BJ (cell line): ENCODE measurements at regions not wholly inside any gene's neighbourhood (a gene's known extent, or its start where the extent isn't known, plus 50 kb on each side); places are given as distances from the start of the nearest gene placed in this dataset.

Experiments
- CTCF ChIA-PET: fragments of 350-600 bp; formaldehyde crosslinking; extraction: SDS; loops from one replicate; lab custom pipeline; 2021; ENCODE audit warnings: antibody characterized with exemption, inconsistent platforms; lab: Yijun Ruan, JAX
- POLR2A ChIA-PET: fragments of 300-600 bp; sonication (Branson Sonifier 250); formaldehyde crosslinking; extraction: SDS; loops from one replicate; lab custom pipeline; 2021; ENCODE audit warnings: antibody characterized with exemption; lab: Charles Lee
- DNase-seq: peaks from one replicate; pipeline ENCODE4 v3.0.0-alpha.2; 2011; ENCODE audit warnings: low read depth
- H3K27me3 ChIP-seq: 2 replicates; pipeline ENCODE4 v1.6.0; 2011; ENCODE audit warnings: low read length; ENCODE audit not compliant: control insufficient read depth, insufficient read depth
- H3K36me3 ChIP-seq: 2 replicates; pipeline ENCODE4 v1.5.1; 2011; ENCODE audit warnings: low read length; ENCODE audit not compliant: control insufficient read depth, insufficient read depth
- H3K4me3 ChIP-seq: 2 replicates; pipeline ENCODE4 v1.5.1; 2011; ENCODE audit warnings: low read depth, mild to moderate bottlenecking, control low read depth, low read length
- CTCF ChIP-seq: IDR thresholded peaks from 2 replicates; pipeline ENCODE4 v1.5.1; 2011; ENCODE audit warnings: low read depth, mild to moderate bottlenecking, control low read depth, inconsistent platforms, low read length, moderate library complexity; ENCODE audit not compliant: insufficient read depth

- H3K27me3 ChIP-seq: no peaks in the 10 kb centered on the region; the same call in 1 of the 2 replicates
- DNase-seq: no peak
- ChIA-PET CTCF (interaction anchor here (1.0 kb wide), 1 partner anchor 8 kb away, joined by 3 read pairs; no protein-coding TSS in a partner anchor), POLR2A (no interaction called here)
- no peak for TF ChIP-seq CTCF
- no peak overlapping the region for H3K4me3 ChIP-seq
- H3K36me3 ChIP-seq: no peaks in the 10 kb centered on the region
These were observed 122.4 kb upstream of the EXOC2 start for GRCh38 chr6:815348-815738.

GRCh38 chr6:814378-815347 is 121.7 kb upstream of the EXOC2 start:
- POLR2A ChIA-PET: no interaction called here
- no peak for DNase-seq
- Histone ChIP-seq H3K36me3 (no peaks in the 10 kb centered on the region), H3K27me3 (peaks cover 2% of the 10 kb centered on the region; the same call in 1 of the 2 replicates), H3K4me3 (no peak overlapping the region)
- no peak for TF ChIP-seq CTCF
- CTCF ChIA-PET: interaction anchor here (0.7 kb wide), 1 partner anchor 567 kb away, joined by 3 read pairs; no protein-coding TSS in a partner anchor

- peak; percentile 34 for DNase-seq
- POLR2A ChIA-PET: no interaction called here
- Histone ChIP-seq H3K4me3 (no peak overlapping the region), H3K27me3 (peaks cover 2% of the 10 kb centered on the region), H3K36me3 (no peaks in the 10 kb centered on the region)
- TF ChIP-seq CTCF: no peak
- CTCF ChIA-PET: no interaction called here
These were observed 118.9 kb upstream of the EXOC2 start for GRCh38 chr6:811831-812230.

- no peaks in the 10 kb centered on the region for H3K36me3 ChIP-seq
- DNase-seq: no peak
- H3K4me3 ChIP-seq: no peak overlapping the region
- H3K27me3 ChIP-seq: peaks cover 2% of the 10 kb centered on the region
- POLR2A ChIA-PET: no interaction called here
- TF ChIP-seq CTCF: no peak
- CTCF ChIA-PET: interaction anchor here (0.6 kb wide), 1 partner anchor 13 kb away, joined by 3 read pairs; no protein-coding TSS in a partner anchor
These were observed 118.3 kb upstream of the EXOC2 start for GRCh38 chr6:811191-811590.

GRCh38 chr6:804771-805170 is 111.8 kb upstream of the EXOC2 start:
- ChIA-PET CTCF (interaction anchor here (1.5 kb wide), 1 partner anchor 592 kb away, joined by 4 read pairs; no protein-coding TSS in a partner anchor), POLR2A (no interaction called here)
- Histone ChIP-seq H3K27me3 (peaks cover 2% of the 10 kb centered on the region), H3K4me3 (no peak overlapping the region), H3K36me3 (no peaks in the 10 kb centered on the region)
- TF ChIP-seq CTCF: no peak
- no peak for DNase-seq
